GM12874 (cell line): ENCODE measurements at regions not wholly inside any gene's neighbourhood (a gene's known extent, or its start where the extent isn't known, plus 50 kb on each side); places are given as distances from the start of the nearest gene placed in this dataset.

Source experiments
- TF ChIP-seq, protein P1 (sequence below): IDR thresholded peaks from 2 replicates; pipeline ENCODE4 v1.5.1; 2011; ENCODE audit warnings: low read depth, mild to moderate bottlenecking, control low read depth, low read length, moderate library complexity; ENCODE audit not compliant: insufficient read depth

DNA sequence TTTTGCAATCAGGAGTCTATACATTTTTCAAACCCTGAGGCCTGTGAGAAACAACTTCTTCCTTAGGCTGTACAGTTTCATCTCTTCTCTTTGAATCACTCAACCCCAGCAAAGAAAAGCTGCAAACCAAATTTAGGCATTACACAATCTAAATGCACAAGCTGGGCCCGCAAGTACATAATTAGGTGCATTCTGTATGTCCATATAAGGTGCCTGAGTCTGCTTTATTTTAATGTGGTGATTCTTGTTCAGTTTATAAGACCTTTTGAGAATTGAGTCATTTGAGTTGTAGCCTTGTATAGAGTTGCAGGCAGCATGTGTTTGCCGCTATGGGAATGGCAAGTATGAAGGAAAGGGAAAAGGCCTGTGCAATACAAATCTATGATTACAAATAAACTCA lies 709.6 kb upstream of the MARCKS start:
- TF ChIP-seq, protein P1, sequence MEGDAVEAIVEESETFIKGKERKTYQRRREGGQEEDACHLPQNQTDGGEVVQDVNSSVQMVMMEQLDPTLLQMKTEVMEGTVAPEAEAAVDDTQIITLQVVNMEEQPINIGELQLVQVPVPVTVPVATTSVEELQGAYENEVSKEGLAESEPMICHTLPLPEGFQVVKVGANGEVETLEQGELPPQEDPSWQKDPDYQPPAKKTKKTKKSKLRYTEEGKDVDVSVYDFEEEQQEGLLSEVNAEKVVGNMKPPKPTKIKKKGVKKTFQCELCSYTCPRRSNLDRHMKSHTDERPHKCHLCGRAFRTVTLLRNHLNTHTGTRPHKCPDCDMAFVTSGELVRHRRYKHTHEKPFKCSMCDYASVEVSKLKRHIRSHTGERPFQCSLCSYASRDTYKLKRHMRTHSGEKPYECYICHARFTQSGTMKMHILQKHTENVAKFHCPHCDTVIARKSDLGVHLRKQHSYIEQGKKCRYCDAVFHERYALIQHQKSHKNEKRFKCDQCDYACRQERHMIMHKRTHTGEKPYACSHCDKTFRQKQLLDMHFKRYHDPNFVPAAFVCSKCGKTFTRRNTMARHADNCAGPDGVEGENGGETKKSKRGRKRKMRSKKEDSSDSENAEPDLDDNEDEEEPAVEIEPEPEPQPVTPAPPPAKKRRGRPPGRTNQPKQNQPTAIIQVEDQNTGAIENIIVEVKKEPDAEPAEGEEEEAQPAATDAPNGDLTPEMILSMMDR = no peak

GRCh38 chr6:113148566-113148965 lies 708.6 kb upstream of the MARCKS start:
- TF ChIP-seq, protein P1 = no peak

DNA sequence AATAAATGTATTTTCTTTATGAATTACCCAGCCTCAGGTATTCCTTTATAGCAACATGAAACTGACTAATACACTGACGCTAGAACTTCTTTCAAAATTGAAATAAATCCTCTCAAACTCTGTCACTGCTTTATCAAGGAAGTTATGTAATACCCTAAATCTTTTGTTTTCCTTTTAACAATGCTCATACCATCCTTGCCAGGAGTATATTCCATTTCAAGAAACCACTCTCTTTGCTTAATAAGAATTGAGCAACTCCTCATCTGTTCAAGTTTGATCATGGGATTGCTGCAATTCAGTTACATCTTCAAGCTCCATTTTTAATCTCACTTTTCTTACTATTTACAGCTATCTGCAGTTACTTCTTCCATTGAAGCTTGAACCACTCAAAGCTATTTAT lies 707.6 kb upstream of the MARCKS start:
- TF ChIP-seq, protein P1 = no peak

- TF ChIP-seq, protein P1 = no peak
Observed at GRCh38 chr6:113160306-113161017, 696.7 kb upstream of the MARCKS start.

DNA sequence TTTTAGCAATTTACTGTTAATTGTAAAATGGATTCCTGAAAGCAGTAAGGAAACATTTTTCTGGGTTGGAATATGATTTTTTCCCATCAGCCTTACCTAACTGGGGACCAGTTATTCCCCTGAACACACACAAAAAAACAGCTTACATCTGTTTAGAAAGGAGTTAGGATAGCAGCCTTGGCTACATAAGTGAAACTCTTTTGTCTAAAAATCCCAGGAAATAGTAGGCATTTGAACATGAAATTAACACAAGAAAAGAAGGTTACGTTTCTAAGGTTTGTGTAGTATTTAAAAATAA lies 696.2 kb upstream of the MARCKS start:
- TF ChIP-seq, protein P1 = no peak

- TF ChIP-seq, protein P1 = no peak
Observed at GRCh38 chr6:113162739-113163138, 694.4 kb upstream of the MARCKS start.

- TF ChIP-seq, protein P1 = no peak
Observed at GRCh38 chr6:113168057-113168456, 689.1 kb upstream of the MARCKS start.
